GM12892 (cell line): ENCODE measurements at regions not wholly inside any gene's neighbourhood (a gene's known extent, or its start where the extent isn't known, plus 50 kb on each side); places are given as distances from the start of the nearest gene placed in this dataset.

Experiments
- POLR2A ChIP-seq: IDR thresholded peaks from 2 replicates; pipeline ENCODE4 v1.6.1; 2011; ENCODE audit warnings: low read depth, low read length, control low read depth
- POLR2AphosphoS5 ChIP-seq: IDR thresholded peaks from 2 replicates; pipeline ENCODE4 v1.6.1; 2011; ENCODE audit warnings: low read depth, low read length, control low read depth

- TF ChIP-seq POLR2A (no peak), POLR2AphosphoS5 (no peak)
Measured at GRCh38 chr7:47032536-47032908, 549.4 kb downstream of the TNS3 start.
